Stomach (tissue), 8 donors: ENCODE measurements at regions not wholly inside any gene's neighbourhood (a gene's known extent, or its start where the extent isn't known, plus 50 kb on each side); places are given as distances from the start of the nearest gene placed in this dataset.
A peak's percentile ranks its signal among the peaks of the same experiment; 100 is the strongest.

Source experiments
- DNase-seq, 2 donors: peaks; one replicate each; pipeline versions ENCODE4 v3.0.0 to v3.0.0-alpha.2; 2013 to 2019
- H3K27ac ChIP-seq, 5 donors: fragments of 200-600 bp in 4 of 5; sonication (generic) in 4 of 5; one replicate each; pipeline ENCODE4 v1.5.1; 2013 to 2019; ENCODE audit warnings: mild to moderate bottlenecking in 1 of 5, moderate library complexity in 1 of 5
- H3K27me3 ChIP-seq, 3 donors: fragments of 200-600 bp; sonication (generic); one replicate each; pipeline ENCODE4 v1.5.1; 2017 to 2019; ENCODE audit warnings: mixed run types in 1 of 3
- H3K36me3 ChIP-seq, 4 donors: fragments of 200-600 bp; sonication (generic); 1 replicate in 3 of 4; 2 replicates in 1 of 4; pipeline ENCODE4 v1.5.1; 2016 to 2019
- H3K4me1 ChIP-seq, 4 donors: fragments of 200-600 bp; sonication (generic); one replicate each; pipeline ENCODE4 v1.5.1; 2016 to 2019
- H3K4me3 ChIP-seq, 4 donors: fragments of 200-600 bp; sonication (generic) in 3 of 4; one replicate each; pipeline ENCODE4 v1.5.1; 2016 to 2019; ENCODE audit warnings: mild to moderate bottlenecking in 1 of 4
- H3K9me3 ChIP-seq, 4 donors: fragments of 200-600 bp; sonication (generic); one replicate each; pipeline ENCODE4 v1.5.1; 2016 to 2019
- EP300 ChIP-seq: sonication (generic); formaldehyde crosslinking; IDR thresholded peaks from one replicate; pipeline ENCODE4 v1.6.1; 2017; ENCODE audit warnings: antibody characterized with exemption
- POLR2A ChIP-seq, 4 donors: fragments of 450-650 bp; IDR thresholded peaks; one replicate each; pipeline ENCODE4 v1.6.1; 2016; ENCODE audit warnings: antibody characterized with exemption in 4 of 4, control low read depth in 2 of 4, mild to moderate bottlenecking in 1 of 4, moderate library complexity in 1 of 4
- POLR2AphosphoS5 ChIP-seq, 3 donors: sonication (generic); formaldehyde crosslinking; IDR thresholded peaks; one replicate each; pipeline ENCODE4 v1.6.1; 2016; ENCODE audit warnings: antibody characterized with exemption in 3 of 3
- WGBS, 5 donors: extraction: QIAGEN DNeasy Blood & Tissue Kit in 3 of 5; methylation state at CpG; one replicate each; pipeline versions ENCODE4 v1.1.5 to v1.1.7; 2013 to 2018; 5-methylcytosine and 5-hydroxymethylcytosine counted together
- intact Hi-C: fragments of 100-400 bp; cut with DNase I; formaldehyde crosslinking; loops from one replicate; pipeline ENCODE4 v1.15.1; 2023; ENCODE audit warnings: low total_unique reads
- TF ChIP-seq, protein P1 (sequence below), 7 experiments: fragments of 450-650 bp in 4 of 7; fragments of 200-600 bp in 3 of 7; sonication (generic) in 3 of 7; IDR thresholded peaks; one replicate each; pipeline ENCODE4 v1.5.1; 2016 to 2019; ENCODE audit warnings: antibody characterized with exemption in 7 of 7, control low read depth in 2 of 7, mild to moderate bottlenecking in 1 of 7
- donor health status: healthy with polysubstance abuse.
- donor health status: Bipolar disorder and iron deficiency.
- donor health status: healthy.

DNA sequence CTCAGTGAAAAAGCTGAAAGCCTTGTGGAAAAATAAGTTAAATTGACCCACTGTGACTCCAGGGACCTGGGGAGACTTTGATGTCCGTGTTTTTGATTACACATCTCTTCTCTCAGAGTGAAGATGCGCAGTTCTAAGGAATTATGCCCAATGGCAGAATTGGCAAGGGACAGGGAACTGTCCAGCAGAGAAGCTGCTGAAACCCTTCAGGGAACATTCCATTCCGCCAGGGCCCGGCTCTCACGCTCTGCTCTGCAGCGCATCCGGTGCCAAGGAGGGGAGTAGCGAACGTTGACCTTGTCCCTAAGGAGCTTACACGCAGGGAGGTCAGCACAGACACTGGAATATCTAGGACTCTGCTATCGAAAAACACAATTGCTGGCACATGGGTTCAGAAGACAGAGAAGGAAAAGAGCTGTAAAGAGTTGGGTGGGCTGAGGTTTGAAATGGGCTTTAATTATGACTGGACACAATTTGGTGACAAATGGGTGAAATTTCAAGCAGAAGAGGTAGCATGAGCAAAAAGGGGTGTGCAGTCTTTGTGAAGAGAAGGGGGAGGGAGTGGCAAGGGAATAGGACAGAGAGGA lies 64.5 kb upstream of the B3GAT1 start:
- intact Hi-C loops, result no loop called here
- Histone ChIP-seq H3K27ac (no peak overlapping the region), H3K9me3 (no peaks in the 10 kb centered on the region), H3K4me1 (peaks cover 0 to 5% (median 2%) of the 10 kb centered on the region in 4 donors), H3K27me3 (peaks cover 0 to 65% (median 4%) of the 10 kb centered on the region in 3 donors), H3K4me3 (no peak overlapping the region), H3K36me3 (peaks cover 0 to 6% (median 0%) of the 10 kb centered on the region in 4 donors)
- DNase-seq, result peak in 1 of 2 donors; percentile 54
- TF ChIP-seq POLR2A (IDR thresholded peaks at IDR 0.05), result no peak
- TF ChIP-seq POLR2AphosphoS5 (IDR thresholded peaks at IDR 0.05), result no peak
- TF ChIP-seq EP300, result no peak
- TF ChIP-seq, protein P1, sequence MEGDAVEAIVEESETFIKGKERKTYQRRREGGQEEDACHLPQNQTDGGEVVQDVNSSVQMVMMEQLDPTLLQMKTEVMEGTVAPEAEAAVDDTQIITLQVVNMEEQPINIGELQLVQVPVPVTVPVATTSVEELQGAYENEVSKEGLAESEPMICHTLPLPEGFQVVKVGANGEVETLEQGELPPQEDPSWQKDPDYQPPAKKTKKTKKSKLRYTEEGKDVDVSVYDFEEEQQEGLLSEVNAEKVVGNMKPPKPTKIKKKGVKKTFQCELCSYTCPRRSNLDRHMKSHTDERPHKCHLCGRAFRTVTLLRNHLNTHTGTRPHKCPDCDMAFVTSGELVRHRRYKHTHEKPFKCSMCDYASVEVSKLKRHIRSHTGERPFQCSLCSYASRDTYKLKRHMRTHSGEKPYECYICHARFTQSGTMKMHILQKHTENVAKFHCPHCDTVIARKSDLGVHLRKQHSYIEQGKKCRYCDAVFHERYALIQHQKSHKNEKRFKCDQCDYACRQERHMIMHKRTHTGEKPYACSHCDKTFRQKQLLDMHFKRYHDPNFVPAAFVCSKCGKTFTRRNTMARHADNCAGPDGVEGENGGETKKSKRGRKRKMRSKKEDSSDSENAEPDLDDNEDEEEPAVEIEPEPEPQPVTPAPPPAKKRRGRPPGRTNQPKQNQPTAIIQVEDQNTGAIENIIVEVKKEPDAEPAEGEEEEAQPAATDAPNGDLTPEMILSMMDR (IDR thresholded peaks at IDR 0.05), result no peak
- WGBS, 5 donors, result 17 to 23% (median 21%) methylated on average over 11 of the region's 11 CpGs

DNA sequence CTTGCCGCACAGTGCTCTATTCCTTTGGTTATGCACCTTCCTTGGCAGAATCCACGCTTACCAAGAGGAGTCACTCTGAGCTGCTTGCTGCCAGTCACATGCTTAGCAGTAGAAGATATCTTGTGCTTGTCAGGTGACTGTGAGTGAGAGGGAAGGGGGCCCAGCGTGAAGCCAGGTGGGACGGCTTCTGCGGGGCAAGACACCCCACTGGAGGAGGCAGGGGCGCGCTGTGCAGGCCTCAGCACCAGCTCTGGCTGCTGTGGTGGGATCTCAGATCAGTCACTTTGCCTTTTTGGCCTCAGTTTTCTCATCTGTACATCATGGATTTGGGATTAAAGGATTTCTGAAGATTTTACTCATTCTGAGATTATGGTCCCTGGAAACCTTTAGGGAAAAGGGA lies 63.9 kb upstream of the B3GAT1 start:
- Histone ChIP-seq H3K36me3 (peaks cover 0 to under 1% (median 0%) of the 10 kb centered on the region in 4 donors), H3K4me1 (peaks cover 0 to 5% (median 2%) of the 10 kb centered on the region in 4 donors), H3K27me3 (peaks cover 0 to 71% (median 4%) of the 10 kb centered on the region in 3 donors), H3K9me3 (no peaks in the 10 kb centered on the region), H3K4me3 (no peak overlapping the region), H3K27ac (no peak overlapping the region)
- intact Hi-C loops, result no loop called here
- TF ChIP-seq POLR2AphosphoS5 (IDR thresholded peaks at IDR 0.05) (no peak), POLR2A (IDR thresholded peaks at IDR 0.05) (no peak), EP300 (no peak)
- TF ChIP-seq, protein P1 (IDR thresholded peaks at IDR 0.05), result no peak
- WGBS, 5 donors, result 65 to 81% (median 76%) methylated on average over 7 of the region's 7 CpGs
- DNase-seq, result no peak

DNA sequence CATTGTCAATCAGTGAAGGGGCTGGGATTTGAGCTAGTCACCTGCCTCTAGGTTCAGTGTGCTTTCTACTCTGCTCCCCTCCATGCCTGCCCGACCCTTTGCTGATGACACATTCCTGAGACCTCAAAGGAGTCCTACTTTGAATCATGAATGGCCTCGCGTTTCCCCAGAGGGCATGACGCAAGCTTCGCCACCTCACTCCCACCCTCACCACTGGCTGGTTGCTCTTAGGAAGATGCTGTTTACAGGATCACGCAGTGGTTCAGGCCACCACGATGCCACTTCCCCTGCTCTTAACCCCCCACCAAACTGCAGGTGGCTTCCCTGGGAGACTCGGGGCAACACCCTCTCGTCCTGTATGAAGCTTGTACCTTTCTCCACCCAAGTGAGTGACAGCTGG lies 62.9 kb upstream of the B3GAT1 start:
- Histone ChIP-seq H3K27me3 (peaks cover 0 to 71% (median 4%) of the 10 kb centered on the region in 3 donors), H3K4me3 (no peak overlapping the region), H3K4me1 (peaks cover 0 to 7% (median 2%) of the 10 kb centered on the region in 4 donors), H3K9me3 (no peaks in the 10 kb centered on the region), H3K27ac (no peak overlapping the region), H3K36me3 (no peaks in the 10 kb centered on the region)
- DNase-seq, result no peak
- TF ChIP-seq POLR2A (IDR thresholded peaks at IDR 0.05) (no peak), EP300 (no peak), POLR2AphosphoS5 (IDR thresholded peaks at IDR 0.05) (no peak)
- TF ChIP-seq, protein P1 (IDR thresholded peaks at IDR 0.05), result no peak
- intact Hi-C loops, result no loop called here
- 73 to 91% (median 80%) methylated on average over 9 of the region's 9 CpGs for WGBS, 5 donors

DNA sequence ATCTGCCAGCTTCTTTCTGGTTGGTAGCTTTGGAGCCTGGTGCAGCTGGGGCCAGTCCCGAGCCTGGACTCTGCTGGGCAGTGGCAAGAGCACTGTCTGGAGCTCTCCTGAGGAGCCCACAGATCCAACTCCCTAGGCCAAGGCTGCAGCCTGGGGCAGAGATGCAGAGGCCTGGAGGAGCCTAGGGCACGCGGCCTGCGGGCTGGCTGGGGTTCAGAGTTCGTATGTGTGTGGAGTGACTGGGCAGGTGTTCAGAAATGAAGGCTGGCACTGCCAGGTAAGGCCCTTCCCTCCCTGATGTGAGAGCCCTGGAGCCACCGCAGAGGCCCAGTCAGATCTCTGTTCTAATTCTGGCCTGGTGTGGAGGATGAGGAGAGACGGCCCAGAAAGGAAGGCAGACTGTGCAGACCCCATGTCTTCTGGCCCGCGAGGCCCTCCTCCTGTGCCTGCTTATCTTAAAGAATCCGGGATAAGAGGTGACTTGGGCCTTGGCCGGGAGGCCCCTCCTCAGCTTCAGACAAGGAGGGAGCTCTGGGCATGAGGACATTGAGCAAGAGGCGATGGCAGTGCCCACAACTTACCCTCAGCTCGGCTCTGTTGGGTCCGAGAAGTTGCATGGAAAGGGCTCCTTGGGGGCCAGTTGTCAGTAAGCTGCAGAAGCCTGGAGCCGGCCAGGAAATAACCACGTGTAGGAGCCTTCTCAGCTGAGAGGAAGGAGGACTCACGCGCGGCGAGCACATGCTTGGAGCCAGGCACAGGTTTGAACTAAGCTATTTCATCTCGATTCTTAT lies 62.2 kb upstream of the B3GAT1 start:
- peaks cover 0 to 71% (median 4%) of the 10 kb centered on the region in 3 donors for H3K27me3 ChIP-seq
- intact Hi-C loops, result no loop called here
- H3K27ac ChIP-seq, result no peak overlapping the region
- H3K4me3 ChIP-seq, result no peak overlapping the region
- H3K36me3 ChIP-seq, result no peaks in the 10 kb centered on the region
- TF ChIP-seq EP300, result no peak
- no peak for TF ChIP-seq POLR2AphosphoS5 (IDR thresholded peaks at IDR 0.05)
- TF ChIP-seq, protein P1 (IDR thresholded peaks at IDR 0.05), result no peak
- no peak for TF ChIP-seq POLR2A (IDR thresholded peaks at IDR 0.05)
- no peaks in the 10 kb centered on the region for H3K9me3 ChIP-seq
- WGBS, 5 donors, result 67 to 88% (median 78%) methylated on average over 6 to 21 of the region's 21 CpGs
- peaks cover 0 to 12% (median 2%) of the 10 kb centered on the region in 4 donors for H3K4me1 ChIP-seq
- DNase-seq, result peak in 1 of 2 donors; percentile 68
